ENCODE measurements at regions not wholly inside any gene's neighbourhood (a gene's known extent, or its start where the extent isn't known, plus 50 kb on each side); places are given as distances from the start of the nearest gene placed in this dataset.
A peak's percentile ranks its signal among the peaks of the same experiment; 100 is the strongest.
"Not testable (repeated sequence)": the region's sequence is repeated elsewhere in the genome, so short reads cannot be mapped to it uniquely, and the experiment has no call there.

GRCh38 chr18:60003610-60004185 is 103.9 kb downstream of the PMAIP1 start:
- DNase-seq = no peak

- DNase-seq = peak; percentile 27
These were observed 96.7 kb downstream of the PMAIP1 start for GRCh38 chr18:59996370-59996966.

GRCh38 chr18:59994357-59994756 is 94.6 kb downstream of the PMAIP1 start:
- peak; percentile 4 for DNase-seq

- no peak for DNase-seq
These were observed 93.8 kb downstream of the PMAIP1 start for GRCh38 chr18:59993560-59993959.

GRCh38 chr18:59990121-59990823 is 90.5 kb downstream of the PMAIP1 start:
- no peak for DNase-seq

- DNase-seq = peak; percentile 52
These were observed 88.4 kb downstream of the PMAIP1 start for GRCh38 chr18:59988098-59988706.

- DNase-seq = no peak
These were observed 87.3 kb downstream of the PMAIP1 start for GRCh38 chr18:59987102-59987501.

GRCh38 chr18:59986139-59986538 is 86.3 kb downstream of the PMAIP1 start:
- no peak for DNase-seq

GRCh38 chr18:59985289-59985688 is 85.5 kb downstream of the PMAIP1 start:
- no peak for DNase-seq

GRCh38 chr18:59983506-59983905 is 83.7 kb downstream of the PMAIP1 start:
- no peak for DNase-seq

- DNase-seq = no peak
These were observed 80.4 kb downstream of the PMAIP1 start for GRCh38 chr18:59980188-59980637.

- no peak for DNase-seq
These were observed 72.2 kb downstream of the PMAIP1 start for GRCh38 chr18:59971871-59972428.

GRCh38 chr18:59971144-59971543 is 71.3 kb downstream of the PMAIP1 start:
- not testable (repeated sequence) for DNase-seq

GRCh38 chr18:59969477-59970028 is 69.8 kb downstream of the PMAIP1 start:
- not testable (repeated sequence) for DNase-seq

- DNase-seq = no peak
These were observed 68.8 kb downstream of the PMAIP1 start for GRCh38 chr18:59968583-59968982.

- no peak for DNase-seq
These were observed 68.1 kb downstream of the PMAIP1 start for GRCh38 chr18:59967878-59968277.

GRCh38 chr18:59966913-59967312 is 67.1 kb downstream of the PMAIP1 start:
- no peak for DNase-seq

GRCh38 chr18:59963229-59963628 is 63.4 kb downstream of the PMAIP1 start:
- DNase-seq = no peak

GRCh38 chr18:59961070-59961469 is 61.3 kb downstream of the PMAIP1 start:
- no peak for DNase-seq

- DNase-seq = no peak
These were observed 60.5 kb downstream of the PMAIP1 start for GRCh38 chr18:59960272-59960671.

GRCh38 chr18:59959606-59960005 is 59.8 kb downstream of the PMAIP1 start:
- no peak for DNase-seq

- no peak for DNase-seq
These were observed 59.3 kb downstream of the PMAIP1 start for GRCh38 chr18:59959073-59959472.

GRCh38 chr18:59957957-59958356 is 58.2 kb downstream of the PMAIP1 start:
- DNase-seq = no peak
